WTC11 (cell line): ENCODE measurements at regions not wholly inside any gene's neighbourhood (a gene's known extent, or its start where the extent isn't known, plus 50 kb on each side); places are given as distances from the start of the nearest gene placed in this dataset.

Experiments
- ATF2 ChIP-seq: sonication (generic); formaldehyde crosslinking; IDR thresholded peaks from 2 replicates; pipeline ENCODE4 v1.8.1; 2022; ENCODE audit warnings: low read depth, missing genetic modification reagents, borderline replicate concordance
- ATF3 ChIP-seq: sonication (generic); formaldehyde crosslinking; conservative IDR thresholded peaks from 2 replicates; pipeline ENCODE4 v1.8.1; 2022; ENCODE audit warnings: mild to moderate bottlenecking, missing genetic modification reagents
- CREB1 ChIP-seq: sonication (generic); formaldehyde crosslinking; IDR thresholded peaks from 2 replicates; pipeline ENCODE4 v1.8.0; 2023; ENCODE audit warnings: mild to moderate bottlenecking, missing genetic modification reagents
- CREM ChIP-seq: sonication (generic); formaldehyde crosslinking; IDR thresholded peaks from 2 replicates; pipeline ENCODE4 v1.8.1; 2022; ENCODE audit warnings: mild to moderate bottlenecking, missing genetic modification reagents, moderate library complexity
- CTCF ChIP-seq: fragments of 200-600 bp; IDR thresholded peaks from 2 replicates; pipeline ENCODE4 v1.8.0; 2022; ENCODE audit warnings: antibody characterized with exemption
- E2F4 ChIP-seq: sonication (generic); formaldehyde crosslinking; IDR thresholded peaks from 2 replicates; pipeline ENCODE4 v1.8.1; 2022; ENCODE audit warnings: low read depth, mild to moderate bottlenecking, moderate library complexity, missing genetic modification reagents, borderline replicate concordance
- ESRRA ChIP-seq: sonication (generic); formaldehyde crosslinking; IDR thresholded peaks from 2 replicates; pipeline ENCODE4 v1.8.1; 2022; ENCODE audit warnings: mild to moderate bottlenecking, missing genetic modification reagents, borderline replicate concordance
- FOXK1 ChIP-seq: sonication (generic); formaldehyde crosslinking; IDR thresholded peaks from 2 replicates; pipeline ENCODE4 v1.8.0; 2022; ENCODE audit warnings: mild to moderate bottlenecking, moderate library complexity, missing genetic modification reagents
- KAT7 ChIP-seq: sonication (generic); formaldehyde crosslinking; IDR thresholded peaks from 2 replicates; pipeline ENCODE4 v1.8.1; 2023; ENCODE audit warnings: missing genetic modification reagents, mild to moderate bottlenecking, borderline replicate concordance
- MAX ChIP-seq: sonication (generic); formaldehyde crosslinking; IDR thresholded peaks from 2 replicates; pipeline ENCODE4 v1.8.0; 2022; ENCODE audit warnings: mild to moderate bottlenecking, missing genetic modification reagents
- NFYB ChIP-seq: sonication (generic); formaldehyde crosslinking; conservative IDR thresholded peaks from 2 replicates; pipeline ENCODE4 v1.8.0; 2022; ENCODE audit warnings: low read depth, missing genetic modification reagents
- NR2C2 ChIP-seq: sonication (generic); formaldehyde crosslinking; IDR thresholded peaks from 2 replicates; pipeline ENCODE4 v1.8.0; 2022; ENCODE audit warnings: mild to moderate bottlenecking, missing genetic modification reagents
- USF1 ChIP-seq: sonication (generic); formaldehyde crosslinking; IDR thresholded peaks from 2 replicates; pipeline ENCODE4 v1.8.0; 2022; ENCODE audit warnings: mild to moderate bottlenecking, missing genetic modification reagents
- ZNF512 ChIP-seq: sonication (generic); formaldehyde crosslinking; IDR thresholded peaks from 2 replicates; pipeline ENCODE4 v1.8.1; 2022; ENCODE audit warnings: missing genetic modification reagents, borderline replicate concordance

- TF ChIP-seq CREB1 (CRISPR knock-in tag) (no peak), NFYB (no peak), CTCF (no peak), ZNF512 (CRISPR knock-in tag) (no peak), MAX (no peak), ESRRA (CRISPR knock-in tag) (no peak), CREM (no peak), ATF2 (CRISPR knock-in tag) (no peak), NR2C2 (CRISPR knock-in tag) (no peak), KAT7 (no peak), ATF3 (CRISPR knock-in tag) (no peak), FOXK1 (no peak), E2F4 (CRISPR knock-in tag) (no peak), USF1 (CRISPR knock-in tag) (no peak)
Measured at GRCh38 chr1:212529211-212529741, 79.3 kb upstream of the ATF3 start.
